ENCODE measurements at regions not wholly inside any gene's neighbourhood (a gene's known extent, or its start where the extent isn't known, plus 50 kb on each side); places are given as distances from the start of the nearest gene placed in this dataset.
A peak's percentile ranks its signal among the peaks of the same experiment; 100 is the strongest.

- DNase-seq (ENCODE audit: low read depth in 2 of 2) = no peak
Observed at GRCh38 chr5:77569409-77569808, 69.1 kb downstream of the OTP start.

- no peak for DNase-seq (ENCODE audit: low read depth in 2 of 2)
Observed at GRCh38 chr5:77568555-77568954, 70.0 kb downstream of the OTP start.

GRCh38 chr5:77568082-77568481 lies 70.4 kb downstream of the OTP start:
- no peak for DNase-seq (ENCODE audit: low read depth in 2 of 2)

GRCh38 chr5:77563475-77563874 lies 71.4 kb upstream of the WDR41 start:
- DNase-seq (ENCODE audit: low read depth in 2 of 2) = no peak

GRCh38 chr5:77561965-77562364 lies 69.8 kb upstream of the WDR41 start:
- no peak for DNase-seq (ENCODE audit: low read depth in 2 of 2)

GRCh38 chr5:77560677-77561263 lies 68.7 kb upstream of the WDR41 start:
- peak; percentile 30 to 61 for DNase-seq (ENCODE audit: low read depth in 2 of 2)

GRCh38 chr5:77558266-77558665 lies 66.2 kb upstream of the WDR41 start:
- no peak for DNase-seq (ENCODE audit: low read depth in 2 of 2)

GRCh38 chr5:77550406-77550805 lies 58.3 kb upstream of the WDR41 start:
- peak in 1 of 2 donors; percentile 32 for DNase-seq (ENCODE audit: low read depth in 2 of 2)

- DNase-seq (ENCODE audit: low read depth in 2 of 2) = no peak
Observed at GRCh38 chr5:77545285-77545684, 53.2 kb upstream of the WDR41 start.
